HUES64 (cell line): ENCODE measurements at regions not wholly inside any gene's neighbourhood (a gene's known extent, or its start where the extent isn't known, plus 50 kb on each side); places are given as distances from the start of the nearest gene placed in this dataset.

ENCODE experiments used
- H3K27ac ChIP-seq: 2 replicates; pipeline ENCODE4 v1.7.0; 2013; ENCODE audit warnings: low read depth, low read length, inconsistent platforms
- H3K27me3 ChIP-seq: 2 replicates; pipeline ENCODE4 v1.6.1; 2013; ENCODE audit warnings: mild to moderate bottlenecking, low read length; ENCODE audit not compliant: insufficient read depth
- H3K36me3 ChIP-seq: 2 replicates; pipeline ENCODE4 v1.6.1; 2013; ENCODE audit warnings: mild to moderate bottlenecking, low read length; ENCODE audit not compliant: insufficient read depth
- H3K4me1 ChIP-seq: 2 replicates; pipeline ENCODE4 v1.6.1; 2013; ENCODE audit warnings: mild to moderate bottlenecking, low read length, moderate library complexity; ENCODE audit not compliant: insufficient read depth
- H3K4me3 ChIP-seq: 2 replicates; pipeline ENCODE4 v1.5.1; 2013; ENCODE audit warnings: mild to moderate bottlenecking, low read length, moderate library complexity
- H3K9ac ChIP-seq: 2 replicates; pipeline ENCODE4 v1.6.1; 2013; ENCODE audit warnings: mild to moderate bottlenecking, low read depth, low read length
- H3K9me3 ChIP-seq: 2 replicates; pipeline ENCODE4 v1.6.1; 2013; ENCODE audit warnings: low read depth, low read length; ENCODE audit not compliant: insufficient read depth
- WGBS: fragments of 150-250, 120-280 bp; methylation state at CpG from one replicate; pipeline ENCODE4 v1.1.7; 2013; ENCODE audit warnings: missing lambda C conversion rate; 5-methylcytosine and 5-hydroxymethylcytosine counted together

- Histone ChIP-seq H3K36me3 (no peaks in the 10 kb centered on the region), H3K9me3 (no peaks in the 10 kb centered on the region), H3K27ac (no peak overlapping the region), H3K9ac (no peak overlapping the region), H3K4me3 (no peak overlapping the region), H3K4me1 (no peaks in the 10 kb centered on the region), H3K27me3 (no peaks in the 10 kb centered on the region)
- WGBS = 88% methylated on average over 3 of the region's 3 CpGs
Measured at GRCh38 chr17:70654706-70655105, 485.4 kb downstream of the KCNJ2 start.

GRCh38 chr17:70655176-70655958 is 486.0 kb downstream of the KCNJ2 start:
- no peak overlapping the region for H3K9ac ChIP-seq
- no peaks in the 10 kb centered on the region for H3K36me3 ChIP-seq
- H3K4me3 ChIP-seq = no peak overlapping the region
- no peaks in the 10 kb centered on the region for H3K9me3 ChIP-seq
- no peak overlapping the region for H3K27ac ChIP-seq
- 100% methylated on average over 2 of the region's 2 CpGs for WGBS
- no peaks in the 10 kb centered on the region for H3K27me3 ChIP-seq
- no peaks in the 10 kb centered on the region for H3K4me1 ChIP-seq

GRCh38 chr17:70658317-70658716 is 489.0 kb downstream of the KCNJ2 start:
- 88% methylated on average over 3 of the region's 3 CpGs for WGBS
- H3K36me3 ChIP-seq = no peaks in the 10 kb centered on the region
- no peak overlapping the region for H3K27ac ChIP-seq

GRCh38 chr17:70658840-70659239 is 489.5 kb downstream of the KCNJ2 start:
- Histone ChIP-seq H3K9ac (no peak overlapping the region), H3K9me3 (no peaks in the 10 kb centered on the region), H3K4me3 (no peak overlapping the region), H3K27me3 (no peaks in the 10 kb centered on the region), H3K4me1 (no peaks in the 10 kb centered on the region), H3K27ac (no peak overlapping the region), H3K36me3 (no peaks in the 10 kb centered on the region)
- 82% methylated on average over 2 of the region's 2 CpGs for WGBS

More at GRCh38 chr17:70658317-70658716, 489.0 kb downstream of the KCNJ2 start:
- H3K27me3 ChIP-seq = no peaks in the 10 kb centered on the region
- no peaks in the 10 kb centered on the region for H3K4me1 ChIP-seq
- H3K9ac ChIP-seq = no peak overlapping the region
- H3K9me3 ChIP-seq = no peaks in the 10 kb centered on the region
- H3K4me3 ChIP-seq = no peak overlapping the region

GRCh38 chr17:70661342-70662222 is 492.2 kb downstream of the KCNJ2 start:
- 96% methylated on average over 10 of the region's 10 CpGs for WGBS
- H3K27ac ChIP-seq = no peak overlapping the region
- H3K9me3 ChIP-seq = no peaks in the 10 kb centered on the region
- no peaks in the 10 kb centered on the region for H3K4me1 ChIP-seq
- H3K36me3 ChIP-seq = no peaks in the 10 kb centered on the region
- no peak overlapping the region for H3K4me3 ChIP-seq
- no peak overlapping the region for H3K9ac ChIP-seq
- no peaks in the 10 kb centered on the region for H3K27me3 ChIP-seq

GRCh38 chr17:70668276-70668937 is 499.1 kb downstream of the KCNJ2 start:
- Histone ChIP-seq H3K4me3 (no peak overlapping the region), H3K36me3 (no peaks in the 10 kb centered on the region), H3K4me1 (no peaks in the 10 kb centered on the region), H3K9me3 (no peaks in the 10 kb centered on the region), H3K27ac (no peak overlapping the region), H3K27me3 (no peaks in the 10 kb centered on the region), H3K9ac (no peak overlapping the region)
- WGBS = 95% methylated on average over 10 of the region's 10 CpGs

- Histone ChIP-seq H3K27ac (no peak overlapping the region), H3K27me3 (no peaks in the 10 kb centered on the region), H3K9ac (no peak overlapping the region), H3K36me3 (no peaks in the 10 kb centered on the region), H3K9me3 (no peaks in the 10 kb centered on the region), H3K4me1 (no peaks in the 10 kb centered on the region), H3K4me3 (no peak overlapping the region)
- 95% methylated on average over 13 of the region's 13 CpGs for WGBS
Measured at GRCh38 chr17:70668938-70669778, 499.8 kb downstream of the KCNJ2 start.

- H3K27ac ChIP-seq = no peak overlapping the region
- no peak overlapping the region for H3K4me3 ChIP-seq
- 100% methylated on average over 2 of the region's 2 CpGs for WGBS
- H3K36me3 ChIP-seq = no peaks in the 10 kb centered on the region
- H3K9me3 ChIP-seq = no peaks in the 10 kb centered on the region
- no peaks in the 10 kb centered on the region for H3K4me1 ChIP-seq
- no peak overlapping the region for H3K9ac ChIP-seq
- no peaks in the 10 kb centered on the region for H3K27me3 ChIP-seq
Measured at GRCh38 chr17:70674061-70674460, 504.7 kb downstream of the KCNJ2 start.

- Histone ChIP-seq H3K36me3 (no peaks in the 10 kb centered on the region), H3K4me3 (no peak overlapping the region), H3K27ac (no peak overlapping the region), H3K9ac (no peak overlapping the region), H3K27me3 (no peaks in the 10 kb centered on the region), H3K9me3 (no peaks in the 10 kb centered on the region), H3K4me1 (no peaks in the 10 kb centered on the region)
- 100% methylated on average over 1 of the region's 5 CpGs for WGBS
Measured at GRCh38 chr17:70675070-70675590, 505.8 kb downstream of the KCNJ2 start.

GRCh38 chr17:70677783-70678647 is 508.7 kb downstream of the KCNJ2 start:
- Histone ChIP-seq H3K36me3 (no peaks in the 10 kb centered on the region), H3K9ac (no peak overlapping the region), H3K27ac (no peak overlapping the region), H3K27me3 (no peaks in the 10 kb centered on the region), H3K4me3 (no peak overlapping the region), H3K9me3 (no peaks in the 10 kb centered on the region), H3K4me1 (no peaks in the 10 kb centered on the region)
- 84% methylated on average over 9 of the region's 9 CpGs for WGBS
